PC-9 (cell line): ENCODE measurements at regions not wholly inside any gene's neighbourhood (a gene's known extent, or its start where the extent isn't known, plus 50 kb on each side); places are given as distances from the start of the nearest gene placed in this dataset.

Experiments used
- CTCF ChIP-seq: fragments of 200-600 bp; sonication (generic); conservative IDR thresholded peaks from 2 replicates; pipeline ENCODE4 v1.6.1; 2017; ENCODE audit warnings: mixed run types, antibody characterized with exemption, mild to moderate bottlenecking, moderate library complexity
- EZH2 ChIP-seq: fragments of 200-600 bp; sonication (generic); IDR thresholded peaks from 2 replicates; pipeline ENCODE4 v1.8.0; 2017; ENCODE audit warnings: antibody characterized with exemption, low read depth

- TF ChIP-seq CTCF (no peak), EZH2 (no peak)
These were observed 125.0 kb upstream of the RPS6KA2 start for GRCh38 chr6:166752097-166752496.
